Panc1 (cell line): ENCODE measurements at regions not wholly inside any gene's neighbourhood (a gene's known extent, or its start where the extent isn't known, plus 50 kb on each side); places are given as distances from the start of the nearest gene placed in this dataset.

Source experiments
- POLR2AphosphoS5 ChIP-seq: IDR thresholded peaks from 2 replicates; pipeline ENCODE4 v1.6.1; 2012; ENCODE audit warnings: mild to moderate bottlenecking, low read depth, low read length, moderate library complexity
- SIN3A ChIP-seq: IDR thresholded peaks from 2 replicates; pipeline ENCODE4 v1.6.1; 2012; ENCODE audit warnings: low read depth, mild to moderate bottlenecking, low read length, moderate library complexity, borderline replicate concordance; ENCODE audit not compliant: insufficient read depth
- TF ChIP-seq, protein P1 (sequence below), 2 experiments: IDR thresholded peaks; 2 replicates each; pipeline ENCODE4 v1.6.1; 2011 to 2012; ENCODE audit warnings: low read depth in 2 of 2, control low read depth in 1 of 2, low read length in 1 of 2, mild to moderate bottlenecking in 1 of 2, moderate library complexity in 1 of 2; ENCODE audit not compliant: insufficient read depth in 1 of 2
- TF ChIP-seq, protein P2 (sequence below): fragments of 450-650 bp; IDR thresholded peaks from 2 replicates; pipeline ENCODE4 v1.5.1; 2017; ENCODE audit warnings: mild to moderate bottlenecking

- TF ChIP-seq, protein P1, sequence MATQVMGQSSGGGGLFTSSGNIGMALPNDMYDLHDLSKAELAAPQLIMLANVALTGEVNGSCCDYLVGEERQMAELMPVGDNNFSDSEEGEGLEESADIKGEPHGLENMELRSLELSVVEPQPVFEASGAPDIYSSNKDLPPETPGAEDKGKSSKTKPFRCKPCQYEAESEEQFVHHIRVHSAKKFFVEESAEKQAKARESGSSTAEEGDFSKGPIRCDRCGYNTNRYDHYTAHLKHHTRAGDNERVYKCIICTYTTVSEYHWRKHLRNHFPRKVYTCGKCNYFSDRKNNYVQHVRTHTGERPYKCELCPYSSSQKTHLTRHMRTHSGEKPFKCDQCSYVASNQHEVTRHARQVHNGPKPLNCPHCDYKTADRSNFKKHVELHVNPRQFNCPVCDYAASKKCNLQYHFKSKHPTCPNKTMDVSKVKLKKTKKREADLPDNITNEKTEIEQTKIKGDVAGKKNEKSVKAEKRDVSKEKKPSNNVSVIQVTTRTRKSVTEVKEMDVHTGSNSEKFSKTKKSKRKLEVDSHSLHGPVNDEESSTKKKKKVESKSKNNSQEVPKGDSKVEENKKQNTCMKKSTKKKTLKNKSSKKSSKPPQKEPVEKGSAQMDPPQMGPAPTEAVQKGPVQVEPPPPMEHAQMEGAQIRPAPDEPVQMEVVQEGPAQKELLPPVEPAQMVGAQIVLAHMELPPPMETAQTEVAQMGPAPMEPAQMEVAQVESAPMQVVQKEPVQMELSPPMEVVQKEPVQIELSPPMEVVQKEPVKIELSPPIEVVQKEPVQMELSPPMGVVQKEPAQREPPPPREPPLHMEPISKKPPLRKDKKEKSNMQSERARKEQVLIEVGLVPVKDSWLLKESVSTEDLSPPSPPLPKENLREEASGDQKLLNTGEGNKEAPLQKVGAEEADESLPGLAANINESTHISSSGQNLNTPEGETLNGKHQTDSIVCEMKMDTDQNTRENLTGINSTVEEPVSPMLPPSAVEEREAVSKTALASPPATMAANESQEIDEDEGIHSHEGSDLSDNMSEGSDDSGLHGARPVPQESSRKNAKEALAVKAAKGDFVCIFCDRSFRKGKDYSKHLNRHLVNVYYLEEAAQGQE (IDR thresholded peaks at IDR 0.05; ENCODE audit: insufficient read depth in 1 of 2, low read depth in 2 of 2, low read length in 1 of 2), result no peak
- TF ChIP-seq POLR2AphosphoS5, result no peak
- TF ChIP-seq, protein P2, sequence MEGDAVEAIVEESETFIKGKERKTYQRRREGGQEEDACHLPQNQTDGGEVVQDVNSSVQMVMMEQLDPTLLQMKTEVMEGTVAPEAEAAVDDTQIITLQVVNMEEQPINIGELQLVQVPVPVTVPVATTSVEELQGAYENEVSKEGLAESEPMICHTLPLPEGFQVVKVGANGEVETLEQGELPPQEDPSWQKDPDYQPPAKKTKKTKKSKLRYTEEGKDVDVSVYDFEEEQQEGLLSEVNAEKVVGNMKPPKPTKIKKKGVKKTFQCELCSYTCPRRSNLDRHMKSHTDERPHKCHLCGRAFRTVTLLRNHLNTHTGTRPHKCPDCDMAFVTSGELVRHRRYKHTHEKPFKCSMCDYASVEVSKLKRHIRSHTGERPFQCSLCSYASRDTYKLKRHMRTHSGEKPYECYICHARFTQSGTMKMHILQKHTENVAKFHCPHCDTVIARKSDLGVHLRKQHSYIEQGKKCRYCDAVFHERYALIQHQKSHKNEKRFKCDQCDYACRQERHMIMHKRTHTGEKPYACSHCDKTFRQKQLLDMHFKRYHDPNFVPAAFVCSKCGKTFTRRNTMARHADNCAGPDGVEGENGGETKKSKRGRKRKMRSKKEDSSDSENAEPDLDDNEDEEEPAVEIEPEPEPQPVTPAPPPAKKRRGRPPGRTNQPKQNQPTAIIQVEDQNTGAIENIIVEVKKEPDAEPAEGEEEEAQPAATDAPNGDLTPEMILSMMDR, result no peak
- TF ChIP-seq SIN3A, result no peak
Observed at GRCh38 chr5:168159425-168159824, 132.0 kb upstream of the WWC1 start.
